K562 (cell line): ENCODE measurements at regions not wholly inside any gene's neighbourhood (a gene's known extent, or its start where the extent isn't known, plus 50 kb on each side); places are given as distances from the start of the nearest gene placed in this dataset.

Experiments used
- GTF3C2 ChIP-seq: IDR thresholded peaks from 3 replicates; pipeline ENCODE4 v1.6.1; 2011; ENCODE audit warnings: borderline replicate concordance, mild to moderate bottlenecking, moderate library complexity; ENCODE audit not compliant: insufficient read length; ENCODE audit errors: extremely low read depth
- PCBP1 ChIP-seq: fragments of 200-400 bp; formaldehyde crosslinking; IDR thresholded peaks from 2 replicates; pipeline ENCODE4 v1.6.1; 2018; ENCODE audit warnings: mild to moderate bottlenecking, low read depth, low read length; ENCODE audit not compliant: poor library complexity, severe bottlenecking
- RBM34 ChIP-seq: fragments of 200-400 bp; formaldehyde crosslinking; IDR thresholded peaks from 2 replicates; pipeline ENCODE4 v1.6.1; 2018; ENCODE audit warnings: low read length, borderline replicate concordance; ENCODE audit not compliant: insufficient read depth
- SIRT6 ChIP-seq: IDR thresholded peaks from one replicate; pipeline ENCODE4 v1.6.1; 2012; ENCODE audit warnings: low read depth, mild to moderate bottlenecking, control low read depth, inconsistent platforms, low read length, moderate library complexity
- SMAD3 ChIP-seq: fragments of 450-650 bp; formaldehyde crosslinking; conservative IDR thresholded peaks from 2 replicates; pipeline ENCODE4 v1.4.0; 2020; ENCODE audit warnings: mild to moderate bottlenecking
- ZNF277 ChIP-seq: fragments of 250-450 bp; sonication (Bioruptor Pico); IDR thresholded peaks from 2 replicates; pipeline ENCODE4 v1.8.0; 2022; ENCODE audit warnings: inconsistent platforms, mild to moderate bottlenecking, moderate library complexity, borderline replicate concordance
- TF ChIP-seq, protein P1 (sequence below): fragments of 450-650 bp; IDR thresholded peaks from 2 replicates; pipeline ENCODE4 v1.6.1; 2016; ENCODE audit warnings: mild to moderate bottlenecking

DNA sequence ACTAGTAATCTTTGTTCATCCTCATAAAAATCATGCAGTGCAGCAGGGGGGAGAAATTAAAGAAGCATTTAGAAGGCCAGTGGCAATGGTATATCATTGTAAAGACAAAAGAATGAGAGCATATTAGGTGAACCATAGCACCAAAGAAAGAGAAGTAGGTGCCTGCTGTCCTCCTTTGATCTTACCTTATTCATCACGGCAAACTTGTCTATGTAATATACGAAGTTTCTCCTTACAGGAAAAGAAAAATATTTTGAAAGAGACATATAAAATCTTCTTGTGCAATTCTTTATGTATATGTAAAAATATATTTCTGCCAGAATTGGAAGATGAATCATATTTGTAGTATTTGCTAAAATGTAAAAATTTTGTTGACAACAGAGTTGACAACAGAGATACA, 411.3 kb upstream of the ARRDC3 start (continued):
- TF ChIP-seq PCBP1 (no peak), SMAD3 (CRISPR knock-in tag) (no peak), GTF3C2 (no peak), ZNF277 (CRISPR knock-in tag) (no peak), RBM34 (no peak), SIRT6 (no peak)
- TF ChIP-seq, protein P1, sequence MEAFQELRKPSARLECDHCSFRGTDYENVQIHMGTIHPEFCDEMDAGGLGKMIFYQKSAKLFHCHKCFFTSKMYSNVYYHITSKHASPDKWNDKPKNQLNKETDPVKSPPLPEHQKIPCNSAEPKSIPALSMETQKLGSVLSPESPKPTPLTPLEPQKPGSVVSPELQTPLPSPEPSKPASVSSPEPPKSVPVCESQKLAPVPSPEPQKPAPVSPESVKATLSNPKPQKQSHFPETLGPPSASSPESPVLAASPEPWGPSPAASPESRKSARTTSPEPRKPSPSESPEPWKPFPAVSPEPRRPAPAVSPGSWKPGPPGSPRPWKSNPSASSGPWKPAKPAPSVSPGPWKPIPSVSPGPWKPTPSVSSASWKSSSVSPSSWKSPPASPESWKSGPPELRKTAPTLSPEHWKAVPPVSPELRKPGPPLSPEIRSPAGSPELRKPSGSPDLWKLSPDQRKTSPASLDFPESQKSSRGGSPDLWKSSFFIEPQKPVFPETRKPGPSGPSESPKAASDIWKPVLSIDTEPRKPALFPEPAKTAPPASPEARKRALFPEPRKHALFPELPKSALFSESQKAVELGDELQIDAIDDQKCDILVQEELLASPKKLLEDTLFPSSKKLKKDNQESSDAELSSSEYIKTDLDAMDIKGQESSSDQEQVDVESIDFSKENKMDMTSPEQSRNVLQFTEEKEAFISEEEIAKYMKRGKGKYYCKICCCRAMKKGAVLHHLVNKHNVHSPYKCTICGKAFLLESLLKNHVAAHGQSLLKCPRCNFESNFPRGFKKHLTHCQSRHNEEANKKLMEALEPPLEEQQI = no peak
